PC-3 (cell line): ENCODE measurements at regions not wholly inside any gene's neighbourhood (a gene's known extent, or its start where the extent isn't known, plus 50 kb on each side); places are given as distances from the start of the nearest gene placed in this dataset.

ENCODE experiments used
- ATAC-seq: fragments of 200-7000 bp; cut with Tn5 transposase; 2 replicates; pipeline ENCODE4 v1.9.1; 2020; ENCODE audit warnings: mild to moderate bottlenecking, moderate library complexity
- BruUV-seq: library from RNA; stranded (reverse); fragments of 400-500 nt; replicated peaks from 2 replicates; lab custom pipeline; 2021; lab: Mats Ljungman, UMichigan
- CTCF ChIA-PET: fragments of 300-600 bp; sonication (Branson Sonifier 250); formaldehyde crosslinking; loops from one replicate; lab custom pipeline; 2022; ENCODE audit warnings: antibody characterized with exemption; lab: Charles Lee
- POLR2A ChIA-PET: fragments of 300-600 bp; sonication (Branson Sonifier 250); formaldehyde crosslinking; loops from one replicate; lab custom pipeline; 2022; ENCODE audit warnings: antibody characterized with exemption; ENCODE audit not compliant: unreplicated experiment; lab: Charles Lee
- DNase-seq: peaks from one replicate; pipeline ENCODE4 v3.0.0-alpha.2; 2015
- H2AFZ ChIP-seq: fragments of 300-600 bp; sonication (generic); 2 replicates; pipeline ENCODE4 v1.6.0; 2016; ENCODE audit warnings: antibody characterized with exemption, low read length
- H3F3A ChIP-seq: fragments of 300-600 bp; sonication (generic); one replicate; pipeline ENCODE4 v1.6.0; 2017; ENCODE audit warnings: antibody characterized with exemption, low read length, control low read depth, mild to moderate bottlenecking; ENCODE audit not compliant: unreplicated experiment
- H3K27ac ChIP-seq: fragments of 300-600 bp; sonication (generic); 2 replicates; pipeline ENCODE4 v1.5.1; 2016; ENCODE audit warnings: mild to moderate bottlenecking, low read length
- H3K27me3 ChIP-seq: fragments of 300-600 bp; sonication (generic); 2 replicates; pipeline ENCODE4 v1.6.1; 2016; ENCODE audit warnings: low read length, mixed read lengths
- H3K36me3 ChIP-seq: fragments of 300-600 bp; sonication (generic); 2 replicates; pipeline ENCODE4 v1.6.1; 2016; ENCODE audit warnings: low read depth, mixed run types, low read length, mixed read lengths
- H3K4me1 ChIP-seq: fragments of 300-600 bp; sonication (generic); 2 replicates; pipeline ENCODE4 v1.5.1; 2016; ENCODE audit warnings: low read length; ENCODE audit not compliant: insufficient read depth
- H3K4me2 ChIP-seq: fragments of 300-600 bp; sonication (generic); 2 replicates; pipeline ENCODE4 v1.6.0; 2016; ENCODE audit warnings: low read length
- H3K4me3 ChIP-seq: fragments of 300-600 bp; sonication (generic); 2 replicates; pipeline ENCODE4 v1.5.1; 2016; ENCODE audit warnings: mild to moderate bottlenecking, low read length, mixed read lengths
- H3K79me2 ChIP-seq: fragments of 300-600 bp; sonication (generic); 2 replicates; pipeline ENCODE4 v1.6.1; 2017; ENCODE audit warnings: low read length, mixed read lengths
- H3K9ac ChIP-seq: fragments of 300-600 bp; sonication (generic); 2 replicates; pipeline ENCODE4 v1.6.0; 2016; ENCODE audit warnings: mild to moderate bottlenecking, low read length
- H3K9me2 ChIP-seq: fragments of 300-600 bp; sonication (generic); replicated peaks from 2 replicates; pipeline ENCODE4 v1.6.1; 2016; ENCODE audit warnings: mixed run types, low read length, mixed read lengths
- H3K9me3 ChIP-seq: fragments of 300-600 bp; sonication (generic); 2 replicates; pipeline ENCODE4 v1.6.1; 2016; ENCODE audit warnings: low read length, mixed read lengths
- H4K20me1 ChIP-seq: fragments of 300-600 bp; sonication (generic); 2 replicates; pipeline ENCODE4 v1.6.1; 2016; ENCODE audit warnings: low read length, mixed read lengths
- CTCF ChIP-seq: fragments of 300-600 bp; sonication (generic); conservative IDR thresholded peaks from 2 replicates; pipeline ENCODE4 v1.5.1; 2017; ENCODE audit warnings: antibody characterized with exemption, low read depth, mild to moderate bottlenecking, low read length
- EZH2 ChIP-seq: fragments of 300-600 bp; sonication (generic); IDR thresholded peaks from one replicate; pipeline ENCODE4 v1.6.1; 2017; ENCODE audit warnings: antibody characterized with exemption, mild to moderate bottlenecking, low read length; ENCODE audit not compliant: unreplicated experiment
- EZH2phosphoT487 ChIP-seq: fragments of 300-600 bp; sonication (generic); IDR thresholded peaks from 2 replicates; pipeline ENCODE4 v1.6.1; 2018; ENCODE audit warnings: mild to moderate bottlenecking, antibody characterized with exemption, low read length, borderline replicate concordance
- intact Hi-C: fragments of 100-400 bp; cut with micrococcal nuclease; formaldehyde crosslinking; loops from 2 replicates; pipeline ENCODE4 v1.9.0; 2023

- Histone ChIP-seq H3K9me2 (no peaks in the 10 kb centered on the region), H3K36me3 (no peaks in the 10 kb centered on the region), H3K27ac (no peak overlapping the region), H3F3A (no peaks in the 10 kb centered on the region), H4K20me1 (no peaks in the 10 kb centered on the region), H2AFZ (no peak overlapping the region), H3K27me3 (no peaks in the 10 kb centered on the region), H3K4me1 (no peaks in the 10 kb centered on the region), H3K4me3 (no peak overlapping the region), H3K79me2 (no peaks in the 10 kb centered on the region), H3K9me3 (peaks cover 3% of the 10 kb centered on the region; the same call in 1 of the 2 replicates), H3K9ac (no peak overlapping the region), H3K4me2 (no peak overlapping the region)
- ATAC-seq (no peak), DNase-seq (no peak)
- CTCF ChIA-PET: no interaction called here
- BruUV-seq: no TSS peak
- TF ChIP-seq EZH2 (no peak), EZH2phosphoT487 (no peak), CTCF (no peak)
- POLR2A ChIA-PET: no interaction called here
- intact Hi-C loops: no loop called here
These were observed 170.0 kb upstream of the GYPA start for GRCh38 chr4:144310535-144310934.

GRCh38 chr4:144313370-144313769 lies 172.9 kb upstream of the GYPA start:
- intact Hi-C loops: no loop called here
- H3K9me2 ChIP-seq: no peaks in the 10 kb centered on the region
- POLR2A ChIA-PET: no interaction called here
- no peaks in the 10 kb centered on the region for H3K4me1 ChIP-seq
- no TSS peak for BruUV-seq
- H3K9ac ChIP-seq: no peak overlapping the region
- ATAC-seq (no peak), DNase-seq (no peak)
- H3K4me2 ChIP-seq: no peak overlapping the region
- H4K20me1 ChIP-seq: no peaks in the 10 kb centered on the region
- no peak overlapping the region for H2AFZ ChIP-seq
- no peaks in the 10 kb centered on the region for H3F3A ChIP-seq
- H3K27ac ChIP-seq: no peak overlapping the region
- no peak for TF ChIP-seq EZH2phosphoT487
- TF ChIP-seq CTCF: no peak
- TF ChIP-seq EZH2: no peak
- no peaks in the 10 kb centered on the region for H3K36me3 ChIP-seq
- H3K27me3 ChIP-seq: no peaks in the 10 kb centered on the region
- CTCF ChIA-PET: no interaction called here
- no peaks in the 10 kb centered on the region for H3K79me2 ChIP-seq
- H3K9me3 ChIP-seq: peaks cover 10% of the 10 kb centered on the region; the same call in 1 of the 2 replicates
- H3K4me3 ChIP-seq: no peak overlapping the region

- intact Hi-C loops: no loop called here
These were observed 176.4 kb upstream of the GYPA start for GRCh38 chr4:144316869-144317268.

More at GRCh38 chr4:144316869-144317268, 176.4 kb upstream of the GYPA start:
- CTCF ChIA-PET: no interaction called here
- ATAC-seq: no peak
- Histone ChIP-seq H2AFZ (no peak overlapping the region), H3K27me3 (0 out of 2 replicates have a peak, but pooled peaks cover 3% of the 10 kb centered on the region), H3K4me1 (no peaks in the 10 kb centered on the region), H3K4me3 (no peak overlapping the region), H4K20me1 (no peaks in the 10 kb centered on the region), H3K79me2 (no peaks in the 10 kb centered on the region), H3K9ac (no peak overlapping the region), H3K9me3 (peaks cover 10% of the 10 kb centered on the region; the same call in 1 of the 2 replicates), H3K36me3 (no peaks in the 10 kb centered on the region), H3K27ac (no peak overlapping the region), H3K4me2 (no peak overlapping the region), H3F3A (no peaks in the 10 kb centered on the region), H3K9me2 (no peaks in the 10 kb centered on the region)
- POLR2A ChIA-PET: no interaction called here
- no TSS peak for BruUV-seq
- DNase-seq: no peak
- TF ChIP-seq CTCF (no peak), EZH2phosphoT487 (no peak), EZH2 (no peak)
